ENCODE measurements at regions not wholly inside any gene's neighbourhood (a gene's known extent, or its start where the extent isn't known, plus 50 kb on each side); places are given as distances from the start of the nearest gene placed in this dataset.
A peak's percentile ranks its signal among the peaks of the same experiment; 100 is the strongest.

- Histone ChIP-seq H3K36me3 (no peaks in the 10 kb centered on the region), H3K27me3 (no peaks in the 10 kb centered on the region), H3K4me1 (no peaks in the 10 kb centered on the region), H3K9me3 (replicated peaks in 1 of 11) (peaks cover 0 to 12% (median 6%) of the 10 kb centered on the region in 11 experiments; a peak in 6 of 22 replicates), H3K27ac (no peak overlapping the region), H3K4me2 (no peak overlapping the region), H4K20me1 (no peaks in the 10 kb centered on the region), H3K9ac (no peak overlapping the region), H3K4me3 (no peak overlapping the region)
- no peak for TF ChIP-seq Cebpa-rat (IDR thresholded peaks at IDR 0.05)
Observed at GRCh38 chr4:29013341-29013740, 1706.8 kb upstream of the PCDH7 start.

- Histone ChIP-seq H4K20me1 (no peaks in the 10 kb centered on the region), H3K9me3 (replicated peaks in 1 of 11) (peaks cover 0 to 12% (median 6%) of the 10 kb centered on the region in 11 experiments; a peak in 6 of 22 replicates), H3K4me1 (no peaks in the 10 kb centered on the region), H3K4me3 (no peak overlapping the region), H3K9ac (no peak overlapping the region), H3K27ac (no peak overlapping the region), H3K27me3 (no peaks in the 10 kb centered on the region), H3K4me2 (no peak overlapping the region), H3K36me3 (no peaks in the 10 kb centered on the region)
- no peak for TF ChIP-seq Cebpa-rat (IDR thresholded peaks at IDR 0.05)
Observed at GRCh38 chr4:29014555-29014954, 1705.6 kb upstream of the PCDH7 start.

GRCh38 chr4:29033703-29034102 is 1686.5 kb upstream of the PCDH7 start:
- no peaks in the 10 kb centered on the region for H4K20me1 ChIP-seq
- no peak for TF ChIP-seq Cebpa-rat (IDR thresholded peaks at IDR 0.05)
- peaks cover 0 to 8% (median 0%) of the 10 kb centered on the region in 10 experiments; a peak in 4 of 20 replicates for H3K4me1 ChIP-seq
- H3K9me3 ChIP-seq (replicated peaks in 1 of 11) = no peaks in the 10 kb centered on the region
- no peak overlapping the region for H3K4me2 ChIP-seq
- H3K27ac ChIP-seq = no peak overlapping the region
- no peaks in the 10 kb centered on the region for H3K36me3 ChIP-seq
- no peak overlapping the region for H3K4me3 ChIP-seq
- no peaks in the 10 kb centered on the region for H3K27me3 ChIP-seq
- no peak overlapping the region for H3K9ac ChIP-seq

DNA sequence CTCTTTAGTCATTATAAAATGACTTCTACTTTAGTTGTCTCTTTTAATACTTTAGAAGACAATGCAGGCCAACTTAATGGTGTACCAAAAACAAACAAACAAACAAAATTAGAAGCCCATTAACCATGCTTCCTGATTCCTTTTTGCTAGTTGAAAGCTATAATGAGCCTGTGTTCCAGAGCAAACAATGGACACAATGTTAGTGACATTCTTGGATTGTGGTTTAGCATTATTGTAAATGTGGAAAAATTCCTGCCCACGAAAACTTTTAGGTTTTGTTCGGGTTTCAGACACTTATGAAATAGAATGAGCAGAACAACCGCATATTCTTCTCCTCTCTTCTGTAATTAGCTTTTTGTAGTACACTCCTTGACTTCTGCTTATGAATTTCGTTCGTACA is 1682.7 kb upstream of the PCDH7 start:
- H3K4me2 ChIP-seq = no peak overlapping the region
- no peak for TF ChIP-seq Cebpa-rat (IDR thresholded peaks at IDR 0.05)
- no peaks in the 10 kb centered on the region for H3K36me3 ChIP-seq
- H3K4me3 ChIP-seq = no peak overlapping the region
- no peaks in the 10 kb centered on the region for H3K9me3 ChIP-seq (replicated peaks in 1 of 11)
- no peaks in the 10 kb centered on the region for H3K27me3 ChIP-seq
- H3K27ac ChIP-seq = no peak overlapping the region
- peaks cover 0 to 8% (median 0%) of the 10 kb centered on the region in 10 experiments; a peak in 4 of 20 replicates for H3K4me1 ChIP-seq
- H4K20me1 ChIP-seq = no peaks in the 10 kb centered on the region
- H3K9ac ChIP-seq = no peak overlapping the region

DNA sequence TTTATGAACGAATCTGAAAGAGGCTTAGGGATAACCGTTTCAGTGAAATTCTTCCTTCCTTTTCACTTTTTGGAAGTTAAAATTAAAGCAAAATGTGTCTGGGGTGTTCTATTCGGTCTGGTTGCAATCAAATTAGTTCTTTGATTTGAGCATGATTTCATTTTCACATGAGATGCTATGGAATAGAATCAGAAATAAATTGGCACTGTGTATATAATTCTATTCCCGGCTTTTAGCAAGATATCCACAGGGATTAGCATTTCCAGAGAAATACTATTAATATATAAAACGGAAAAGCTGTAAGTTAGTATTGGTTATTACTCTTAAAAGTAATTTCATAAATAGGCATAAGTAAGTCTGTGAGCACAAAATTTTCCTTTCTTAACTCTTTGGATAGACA is 1676.8 kb upstream of the PCDH7 start:
- no peak overlapping the region for H3K4me2 ChIP-seq
- H3K27me3 ChIP-seq = no peaks in the 10 kb centered on the region
- no peak overlapping the region for H3K27ac ChIP-seq
- H3K9ac ChIP-seq = no peak overlapping the region
- TF ChIP-seq Cebpa-rat (IDR thresholded peaks at IDR 0.05) = no peak
- no peak overlapping the region for H3K4me3 ChIP-seq
- no peaks in the 10 kb centered on the region for H4K20me1 ChIP-seq
- no peaks in the 10 kb centered on the region for H3K36me3 ChIP-seq
- peaks cover 0 to 26% (median 0%) of the 10 kb centered on the region in 10 experiments; a peak in 6 of 20 replicates for H3K4me1 ChIP-seq
- peaks cover 0 to 14% (median 7%) of the 10 kb centered on the region in 11 experiments; a peak in 15 of 22 replicates for H3K9me3 ChIP-seq (replicated peaks in 1 of 11)

GRCh38 chr4:29046186-29046585 is 1674.0 kb upstream of the PCDH7 start:
- Histone ChIP-seq H3K4me3 (no peak overlapping the region), H3K9ac (peak overlapping the region in 3 of 11 experiments; percentile 9 to 72 (median 51); a peak in 5 of 22 replicates), H3K36me3 (no peaks in the 10 kb centered on the region), H4K20me1 (no peaks in the 10 kb centered on the region), H3K27me3 (no peaks in the 10 kb centered on the region), H3K9me3 (replicated peaks in 1 of 11) (peaks cover 0 to 16% (median 9%) of the 10 kb centered on the region in 11 experiments; a peak in 15 of 22 replicates), H3K4me1 (peaks cover 0 to 25% (median 0%) of the 10 kb centered on the region in 10 experiments; a peak in 6 of 20 replicates), H3K27ac (peak overlapping the region in 4 of 11 experiments; percentile 25 to 83 (median 67); a peak in 6 of 22 replicates), H3K4me2 (peak overlapping the region in 3 of 11 experiments; percentile 43 to 74 (median 60); a peak in 5 of 22 replicates)
- no peak for TF ChIP-seq Cebpa-rat (IDR thresholded peaks at IDR 0.05)

DNA sequence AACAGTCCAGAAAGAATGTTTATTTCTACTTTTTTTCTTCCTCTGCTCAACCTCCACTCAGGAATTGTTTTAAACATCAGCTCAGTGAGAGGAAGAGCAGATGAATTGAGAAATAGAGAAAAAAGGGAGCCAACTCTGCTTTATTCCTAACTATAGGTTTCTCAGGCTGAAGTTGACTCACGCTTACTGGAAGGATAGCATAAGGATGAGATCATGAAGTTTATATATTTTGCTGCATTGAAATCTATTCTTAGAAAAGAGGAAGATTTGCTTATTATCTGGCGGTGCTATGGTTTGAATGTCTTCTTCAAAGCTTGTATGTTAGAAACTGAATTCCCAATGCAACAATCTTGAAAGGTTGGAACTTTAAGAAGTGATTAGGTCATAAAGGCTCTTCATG is 1673.4 kb upstream of the PCDH7 start:
- Histone ChIP-seq H3K9me3 (replicated peaks in 1 of 11) (peaks cover 0 to 16% (median 9%) of the 10 kb centered on the region in 11 experiments; a peak in 15 of 22 replicates), H3K4me3 (no peak overlapping the region), H3K36me3 (no peaks in the 10 kb centered on the region), H4K20me1 (no peaks in the 10 kb centered on the region), H3K27me3 (no peaks in the 10 kb centered on the region), H3K4me2 (peak overlapping the region in 3 of 11 experiments; percentile 43 to 74 (median 60); a peak in 6 of 22 replicates), H3K4me1 (peaks cover 0 to 28% (median 0%) of the 10 kb centered on the region in 10 experiments; a peak in 6 of 20 replicates), H3K9ac (peak overlapping the region in 3 of 11 experiments; percentile 28 to 72 (median 51); a peak in 5 of 22 replicates), H3K27ac (peak overlapping the region in 4 of 11 experiments; percentile 25 to 83 (median 67); a peak in 6 of 22 replicates)
- no peak for TF ChIP-seq Cebpa-rat (IDR thresholded peaks at IDR 0.05)

DNA sequence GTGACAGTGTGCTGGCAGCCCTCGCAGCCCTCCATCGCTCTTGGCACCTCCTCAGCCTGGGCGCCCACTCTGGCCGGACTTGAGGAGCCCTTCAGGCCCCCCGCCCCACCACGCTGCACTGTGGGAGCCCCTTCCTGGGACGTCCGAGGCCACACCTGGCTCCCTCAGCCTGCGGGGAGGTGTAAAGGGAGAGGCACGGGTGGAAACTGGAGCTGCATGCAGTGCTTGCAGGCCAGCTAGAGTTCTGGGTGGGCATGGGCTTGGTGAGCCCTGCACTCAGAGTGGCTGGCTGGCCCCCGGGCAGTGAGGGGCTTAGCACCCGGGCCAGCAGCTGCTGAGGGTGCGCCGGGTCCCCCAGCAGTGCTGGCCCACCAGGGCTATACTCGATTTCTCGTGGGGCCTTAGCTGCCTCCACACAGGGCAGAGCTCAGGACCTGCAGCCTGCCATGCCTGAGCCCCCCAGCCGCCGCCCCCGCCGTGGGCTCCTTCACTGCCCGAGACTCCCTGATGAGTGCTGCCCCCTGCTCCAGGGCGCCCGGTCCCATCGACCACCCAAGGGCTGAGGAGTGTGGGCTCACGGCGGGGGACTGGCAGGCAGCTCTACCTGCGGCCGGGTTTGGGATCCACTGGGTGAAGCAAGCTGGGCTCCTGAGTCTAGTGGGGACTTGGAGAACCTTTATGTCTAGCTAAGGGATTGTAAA is 1672.7 kb upstream of the PCDH7 start:
- Histone ChIP-seq H3K4me1 (peaks cover 0 to 28% (median 0%) of the 10 kb centered on the region in 10 experiments; a peak in 6 of 20 replicates), H3K4me3 (no peak overlapping the region), H3K9me3 (replicated peaks in 1 of 11) (peaks cover 0 to 16% (median 9%) of the 10 kb centered on the region in 11 experiments; a peak in 15 of 22 replicates), H4K20me1 (no peaks in the 10 kb centered on the region), H3K36me3 (no peaks in the 10 kb centered on the region), H3K4me2 (peak overlapping the region in 3 of 11 experiments; percentile 43 to 74 (median 60); a peak in 6 of 22 replicates), H3K27me3 (no peaks in the 10 kb centered on the region), H3K27ac (peak overlapping the region in 4 of 11 experiments; percentile 39 to 83 (median 62); a peak in 6 of 22 replicates), H3K9ac (peak overlapping the region in 3 of 11 experiments; percentile 28 to 66 (median 51); a peak in 4 of 22 replicates)
- TF ChIP-seq Cebpa-rat (IDR thresholded peaks at IDR 0.05) = no peak

- H3K27ac ChIP-seq = no peak overlapping the region
- H4K20me1 ChIP-seq = no peaks in the 10 kb centered on the region
- no peak for TF ChIP-seq Cebpa-rat (IDR thresholded peaks at IDR 0.05)
- H3K9me3 ChIP-seq (replicated peaks in 1 of 11) = peaks cover 0 to 16% (median 9%) of the 10 kb centered on the region in 11 experiments; a peak in 15 of 22 replicates
- H3K4me1 ChIP-seq = peaks cover 0 to 17% (median 0%) of the 10 kb centered on the region in 10 experiments; a peak in 7 of 20 replicates
- no peaks in the 10 kb centered on the region for H3K27me3 ChIP-seq
- no peak overlapping the region for H3K9ac ChIP-seq
- H3K4me2 ChIP-seq = no peak overlapping the region
- no peak overlapping the region for H3K4me3 ChIP-seq
- H3K36me3 ChIP-seq = no peaks in the 10 kb centered on the region
Observed at GRCh38 chr4:29051381-29051965, 1668.7 kb upstream of the PCDH7 start.

Measured in BLaER1 treated with 17β-estradiol and CSF1 and Interleukin-3, amounts not matched to agents 10 nM and 100 nM (cell line).